ENCODE measurements at regions not wholly inside any gene's neighbourhood (a gene's known extent, or its start where the extent isn't known, plus 50 kb on each side); places are given as distances from the start of the nearest gene placed in this dataset.
A peak's percentile ranks its signal among the peaks of the same experiment; 100 is the strongest.
"Not testable (repeated sequence)": the region's sequence is repeated elsewhere in the genome, so short reads cannot be mapped to it uniquely, and the experiment has no call there.

DNA sequence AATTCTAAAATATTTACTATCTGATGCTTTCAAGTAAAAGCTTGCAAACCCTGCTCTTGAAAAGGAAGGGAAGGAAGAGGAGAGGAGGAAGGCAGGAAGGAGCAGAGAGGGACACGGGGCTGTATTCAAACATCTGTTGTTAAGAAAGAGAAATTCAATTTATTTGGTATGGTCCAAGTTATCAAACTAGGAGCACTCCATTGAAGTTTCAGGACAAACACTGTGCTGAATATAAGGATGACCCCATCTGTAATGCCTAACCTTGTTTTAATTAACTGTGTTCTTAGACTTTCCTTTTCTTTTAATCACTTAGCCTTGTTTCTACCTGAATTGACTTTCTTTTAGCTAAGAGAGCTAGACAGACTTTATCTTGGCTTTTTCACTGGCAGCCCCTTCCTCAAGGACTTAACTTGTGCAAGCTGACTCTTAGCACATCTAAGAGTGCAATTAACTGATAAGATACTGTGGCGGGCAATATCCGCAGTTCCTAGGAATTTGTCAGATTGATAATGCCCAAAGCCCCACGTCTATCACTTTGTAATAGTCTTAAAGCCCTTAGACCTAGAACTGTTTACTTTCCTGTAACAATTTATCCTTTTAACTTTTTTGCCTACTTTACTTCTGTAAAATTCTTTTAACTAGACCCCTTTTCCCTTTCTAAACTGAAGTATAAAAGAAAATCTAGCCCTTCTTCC is 123.2 kb upstream of the KRTAP5-11 start:
- intact Hi-C loops (cut with DNase I, micrococcal nuclease); DNase-seq; H3K36me3 ChIP-seq (ENCODE audit: low read depth); H3K4me3 ChIP-seq; H3K9me3 ChIP-seq; ATAC-seq; H3K4me1 ChIP-seq (ENCODE audit: low read depth): not testable (repeated sequence)

DNA sequence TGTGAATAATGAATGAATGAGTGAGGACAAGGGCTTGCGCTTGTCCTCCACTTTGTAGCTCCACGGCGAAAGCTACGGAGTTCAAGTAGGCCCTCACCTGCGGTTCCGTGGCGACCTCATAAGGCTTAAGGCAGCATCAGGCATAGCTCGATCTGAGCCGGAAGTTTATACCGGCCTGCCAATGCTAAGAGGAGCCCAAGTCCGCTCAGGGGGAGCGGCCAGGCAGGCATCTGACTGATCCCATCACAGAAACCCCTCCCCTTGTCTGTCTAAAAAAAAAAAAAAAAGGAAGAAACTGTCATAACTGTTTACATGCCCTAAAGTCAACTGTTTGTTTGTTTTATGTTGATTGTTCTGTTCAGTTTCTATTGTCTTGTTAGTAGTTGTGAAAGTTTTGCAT is 124.4 kb upstream of the KRTAP5-11 start:
- H3K4me1 ChIP-seq (ENCODE audit: low read depth); H3K9me3 ChIP-seq; intact Hi-C loops (cut with DNase I, micrococcal nuclease); H3K36me3 ChIP-seq (ENCODE audit: low read depth); ATAC-seq; DNase-seq; H3K4me3 ChIP-seq: not testable (repeated sequence)

DNA sequence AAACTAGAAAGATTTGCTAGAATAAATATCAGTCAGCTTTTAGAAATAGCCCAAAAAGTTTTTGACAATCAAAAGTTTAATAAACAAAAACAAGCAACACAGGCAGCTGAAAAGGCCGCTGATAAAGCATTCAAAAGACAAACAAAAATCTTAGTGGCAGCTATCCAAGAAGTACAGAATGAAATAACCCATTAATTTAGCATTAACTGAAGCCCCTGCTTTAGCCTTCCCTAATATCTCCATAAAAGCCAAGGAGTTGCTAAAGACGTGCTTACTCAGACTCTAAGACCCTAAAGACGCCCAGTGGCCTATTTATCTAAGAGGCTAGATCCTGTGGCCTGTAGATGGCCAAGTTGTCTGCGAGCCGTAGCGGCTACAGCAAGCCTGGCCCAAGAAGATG is 123.5 kb upstream of the DEFB108B start:
- H3K4me1 ChIP-seq (ENCODE audit: low read depth); DNase-seq; H3K4me3 ChIP-seq; H3K9me3 ChIP-seq; intact Hi-C loops (cut with DNase I, micrococcal nuclease); H3K36me3 ChIP-seq (ENCODE audit: low read depth); ATAC-seq: not testable (repeated sequence)

DNA sequence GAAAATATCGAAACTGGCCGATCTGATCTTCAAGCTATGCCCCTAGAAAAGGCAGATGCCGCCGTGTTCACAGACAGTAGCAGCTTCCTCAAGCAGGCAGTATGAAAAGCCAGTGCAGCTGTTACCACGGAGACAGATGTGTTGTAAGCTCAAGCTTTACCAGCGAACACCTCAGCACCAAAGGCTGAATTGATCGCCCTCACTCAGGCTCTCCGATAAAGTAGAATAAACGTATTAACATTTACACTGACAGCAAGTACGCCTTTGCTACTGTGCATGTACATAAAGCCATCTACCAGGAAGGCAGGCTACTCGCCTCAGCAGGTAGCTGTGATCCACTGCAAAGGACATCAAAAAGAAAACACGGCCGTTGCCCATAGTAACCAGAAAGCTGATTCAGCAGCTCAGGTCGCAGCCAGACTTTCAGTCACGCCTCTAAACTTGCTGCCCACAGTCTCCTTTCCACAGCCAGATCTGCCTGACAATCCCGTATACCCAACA is 122.8 kb upstream of the DEFB108B start:
- peak in 2 of 3 donors; percentile 27 to 52 for DNase-seq
- H3K36me3 ChIP-seq (ENCODE audit: low read depth); ATAC-seq; H3K4me3 ChIP-seq; H3K9me3 ChIP-seq; intact Hi-C loops (cut with DNase I, micrococcal nuclease); H3K4me1 ChIP-seq (ENCODE audit: low read depth): not testable (repeated sequence)

DNA sequence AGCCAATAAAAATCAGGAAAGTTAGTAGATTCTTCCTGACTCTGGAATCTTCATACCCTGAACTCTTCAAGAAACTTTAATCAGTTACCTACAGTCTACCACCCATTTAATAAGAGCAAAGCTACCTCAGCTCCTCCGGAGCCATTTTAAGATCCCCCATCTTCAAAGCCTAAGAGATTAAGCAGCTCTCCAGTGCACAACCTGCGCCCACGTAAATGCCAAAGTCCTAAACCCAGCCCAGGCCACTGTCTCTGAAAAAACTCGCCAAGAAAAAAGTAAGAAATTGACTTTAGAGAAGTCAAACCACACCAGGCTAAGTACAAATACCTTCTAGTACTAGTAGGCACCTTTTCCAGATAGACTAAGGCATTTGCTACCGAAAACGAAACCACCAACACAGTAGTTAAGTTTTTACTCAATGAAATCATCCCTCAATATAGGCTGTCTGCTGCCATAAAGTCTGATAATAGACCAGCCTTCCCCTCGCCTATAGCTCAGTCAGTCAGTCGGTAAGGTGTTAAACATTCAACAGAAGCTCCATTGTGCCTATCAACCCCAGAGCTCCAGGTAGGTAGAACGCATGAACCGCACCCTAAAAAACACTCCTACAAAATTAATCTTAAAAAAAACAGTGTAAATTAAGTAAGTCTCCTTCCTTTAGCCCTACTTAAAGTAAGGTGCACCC is 122.2 kb upstream of the DEFB108B start:
- H3K4me3 ChIP-seq, ATAC-seq: not testable (repeated sequence)
- peak in 2 of 3 donors; percentile 20 to 24 for DNase-seq

DNA sequence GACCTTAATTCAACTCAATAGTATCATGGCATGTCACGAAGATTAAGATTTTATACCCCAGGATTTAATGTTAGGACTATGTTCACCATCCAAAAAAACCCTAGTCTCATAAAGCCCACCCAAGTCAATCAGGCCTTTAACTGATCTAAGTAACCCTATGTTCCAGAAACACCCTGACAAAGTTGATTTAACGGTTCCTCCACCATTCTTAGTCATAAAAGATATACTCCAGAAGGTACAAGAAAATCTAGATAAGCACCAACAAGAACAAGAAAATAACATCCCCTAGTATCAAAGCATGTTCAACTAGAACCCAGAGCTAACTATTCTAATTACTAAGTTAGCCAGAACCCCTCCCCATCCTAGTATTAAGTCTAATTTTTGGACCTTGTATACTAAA is 120.7 kb upstream of the DEFB108B start:
- intact Hi-C loops (cut with DNase I, micrococcal nuclease); H3K36me3 ChIP-seq (ENCODE audit: low read depth); DNase-seq; H3K4me1 ChIP-seq (ENCODE audit: low read depth); ATAC-seq; H3K9me3 ChIP-seq; H3K4me3 ChIP-seq: not testable (repeated sequence)

More for the DNA sequence above, 122.2 kb upstream of the DEFB108B start:
- intact Hi-C loops (cut with DNase I, micrococcal nuclease); H3K36me3 ChIP-seq (ENCODE audit: low read depth); H3K9me3 ChIP-seq; H3K4me1 ChIP-seq (ENCODE audit: low read depth): not testable (repeated sequence)

DNA sequence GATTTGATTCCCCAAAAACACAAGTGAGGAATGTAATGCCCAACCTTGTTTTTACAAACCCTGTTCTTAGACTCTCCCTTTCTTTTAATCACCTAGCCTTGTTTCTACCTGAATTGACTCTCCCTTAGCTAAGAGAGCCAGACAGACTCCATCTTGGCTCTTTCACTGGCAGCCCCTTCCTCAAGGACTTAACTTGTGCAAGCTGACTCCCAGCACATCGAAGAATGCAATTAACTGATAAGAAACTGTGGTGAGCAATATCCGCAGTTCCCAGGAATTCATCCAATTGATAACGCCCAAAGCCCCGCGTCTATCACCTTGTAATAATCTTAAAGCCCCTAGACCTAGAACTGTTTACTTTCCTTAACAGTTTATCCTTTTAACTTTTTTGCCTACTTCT is 120.2 kb upstream of the DEFB108B start:
- H3K36me3 ChIP-seq (ENCODE audit: low read depth); intact Hi-C loops (cut with DNase I, micrococcal nuclease); DNase-seq; H3K4me1 ChIP-seq (ENCODE audit: low read depth); H3K9me3 ChIP-seq; H3K4me3 ChIP-seq; ATAC-seq: not testable (repeated sequence)

DNA sequence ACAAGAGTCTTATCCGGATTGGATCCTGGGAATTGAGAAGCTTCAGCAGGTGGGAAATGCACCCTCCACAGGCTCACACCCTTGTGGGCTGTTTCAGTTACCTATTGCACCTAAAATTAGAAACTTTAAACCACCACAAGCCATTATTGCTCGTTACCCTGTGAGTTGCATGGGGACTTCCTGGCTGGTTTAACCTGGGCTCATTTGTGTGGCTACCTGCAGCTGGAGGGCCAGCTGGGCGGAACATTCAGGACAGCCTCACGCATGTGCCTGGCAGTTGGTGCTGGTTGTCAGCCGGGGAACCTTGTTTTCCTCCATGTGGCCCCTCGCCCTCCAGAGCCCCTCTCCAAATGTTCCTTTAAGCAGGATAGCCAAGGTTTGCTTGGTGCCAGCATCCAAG is 118.5 kb upstream of the DEFB108B start:
- ATAC-seq; H3K36me3 ChIP-seq (ENCODE audit: low read depth); H3K9me3 ChIP-seq; intact Hi-C loops (cut with DNase I, micrococcal nuclease); H3K4me1 ChIP-seq (ENCODE audit: low read depth); H3K4me3 ChIP-seq; DNase-seq: not testable (repeated sequence)

DNA sequence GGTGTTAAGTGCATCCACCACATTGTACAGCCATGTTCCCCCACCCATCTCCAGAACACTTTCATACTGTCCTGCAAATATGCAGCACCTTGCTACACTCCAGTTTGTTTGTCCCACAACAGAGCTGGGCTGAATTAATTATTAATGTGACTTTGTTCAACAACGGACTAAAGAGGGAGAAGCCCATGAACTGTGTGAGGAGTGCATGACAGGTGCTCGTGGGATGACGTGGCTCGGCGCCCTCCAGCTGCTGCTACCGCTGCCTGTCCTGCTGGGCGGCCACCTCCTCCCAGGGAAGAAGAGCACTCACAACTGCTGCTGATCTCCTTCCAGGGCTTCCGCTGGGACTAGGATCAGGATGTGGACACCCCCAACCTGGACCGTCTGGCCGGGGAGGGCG is 111.2 kb upstream of the DEFB108B start:
- not testable (repeated sequence) for H3K36me3 ChIP-seq (ENCODE audit: low read depth)

DNA sequence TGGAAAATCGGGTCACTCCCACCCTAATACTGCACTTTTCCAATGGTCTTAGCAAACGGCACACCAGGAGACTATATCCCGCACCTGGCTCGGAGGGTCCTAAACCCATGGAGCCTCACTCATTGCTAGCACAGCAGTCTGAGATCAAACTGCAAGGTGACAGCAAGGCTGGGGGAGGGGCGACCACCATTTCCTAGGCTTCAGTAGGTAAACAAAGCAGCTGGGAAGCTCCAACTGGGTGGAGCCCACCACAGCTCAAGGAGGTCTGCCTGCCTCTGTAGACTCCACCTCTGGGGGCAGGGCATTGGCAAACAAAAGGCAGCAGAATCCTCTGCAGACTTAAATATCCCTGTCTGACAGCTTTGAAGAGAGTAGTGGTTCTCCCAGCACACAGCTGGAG is 109.0 kb upstream of the DEFB108B start:
- ATAC-seq; H3K9me3 ChIP-seq; H3K4me3 ChIP-seq; intact Hi-C loops (cut with DNase I, micrococcal nuclease); H3K36me3 ChIP-seq (ENCODE audit: low read depth); H3K4me1 ChIP-seq (ENCODE audit: low read depth): not testable (repeated sequence)
- peak in 1 of 3 donors; percentile 46 for DNase-seq

More for the DNA sequence above, 111.2 kb upstream of the DEFB108B start:
- DNase-seq; H3K4me1 ChIP-seq (ENCODE audit: low read depth); intact Hi-C loops (cut with DNase I, micrococcal nuclease); H3K4me3 ChIP-seq; H3K9me3 ChIP-seq; ATAC-seq: not testable (repeated sequence)

DNA sequence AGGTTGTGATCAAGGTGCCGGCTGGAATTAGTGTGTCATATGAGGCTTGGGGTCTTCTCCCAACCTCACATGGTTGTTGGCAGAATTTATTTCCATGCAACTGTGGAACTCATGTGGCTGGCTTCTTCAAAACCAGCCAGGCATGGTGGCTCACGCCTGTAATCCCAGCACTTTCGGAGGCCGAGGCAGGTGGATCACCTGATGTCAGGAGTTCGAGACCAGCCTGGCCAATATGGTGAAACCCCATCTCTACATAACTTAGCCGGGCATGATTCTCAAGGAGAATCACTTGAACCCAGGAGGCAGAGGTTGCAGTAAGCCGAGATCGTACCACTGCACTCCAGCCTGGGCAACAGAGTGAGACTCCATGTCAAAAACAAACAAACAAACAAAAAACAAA is 102.3 kb upstream of the DEFB108B start:
- H3K36me3 ChIP-seq (ENCODE audit: low read depth); intact Hi-C loops (cut with DNase I, micrococcal nuclease); DNase-seq; H3K4me1 ChIP-seq (ENCODE audit: low read depth); H3K9me3 ChIP-seq; ATAC-seq; H3K4me3 ChIP-seq: not testable (repeated sequence)

DNA sequence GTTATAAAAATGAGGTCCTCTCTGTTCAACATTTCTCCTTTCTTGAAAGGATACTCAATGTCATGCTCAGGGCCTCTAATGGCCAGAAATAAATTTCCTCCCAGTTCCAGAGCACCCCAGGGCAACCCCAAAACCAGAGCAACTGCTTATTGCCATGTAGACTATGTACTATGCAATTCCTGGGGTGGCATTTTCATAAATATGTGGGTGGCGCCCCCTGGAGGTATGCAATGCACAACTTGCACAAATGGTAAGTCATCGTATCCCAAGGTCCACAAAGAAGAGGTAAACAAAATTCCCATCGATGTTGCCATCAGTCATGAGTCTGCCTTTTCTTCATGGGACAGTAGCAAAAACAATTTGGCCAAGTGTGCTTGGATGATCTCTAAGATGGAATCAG is 98.6 kb upstream of the DEFB108B start:
- ATAC-seq, result not testable (repeated sequence)
- peak in 2 of 3 donors; percentile 47 to 48 for DNase-seq

DNA sequence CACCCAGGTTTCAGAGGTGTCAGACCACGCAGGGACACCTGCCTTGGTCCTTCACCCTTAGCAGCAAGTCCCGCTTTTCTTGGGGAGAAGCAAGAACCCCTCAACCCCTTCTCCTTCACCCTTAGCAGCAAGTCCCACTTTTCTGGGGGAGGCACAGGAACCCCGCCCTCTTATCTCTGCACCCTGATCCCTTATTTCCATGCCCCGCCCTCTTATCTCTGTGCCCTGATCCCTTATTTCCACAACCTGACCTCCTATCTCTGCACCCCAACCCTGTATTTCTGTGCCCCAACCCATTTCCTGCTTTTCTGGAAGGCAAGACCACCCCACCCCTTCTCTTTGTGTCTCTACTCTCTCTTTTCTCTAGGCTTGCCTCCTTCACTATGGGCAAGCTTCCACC is 94.7 kb upstream of the DEFB108B start:
- H3K36me3 ChIP-seq (ENCODE audit: low read depth); ATAC-seq; H3K9me3 ChIP-seq; DNase-seq; intact Hi-C loops (cut with DNase I, micrococcal nuclease); H3K4me1 ChIP-seq (ENCODE audit: low read depth); H3K4me3 ChIP-seq: not testable (repeated sequence)

More for the DNA sequence above, 98.6 kb upstream of the DEFB108B start:
- H3K4me3 ChIP-seq; H3K36me3 ChIP-seq (ENCODE audit: low read depth); H3K9me3 ChIP-seq; H3K4me1 ChIP-seq (ENCODE audit: low read depth); intact Hi-C loops (cut with DNase I, micrococcal nuclease): not testable (repeated sequence)

DNA sequence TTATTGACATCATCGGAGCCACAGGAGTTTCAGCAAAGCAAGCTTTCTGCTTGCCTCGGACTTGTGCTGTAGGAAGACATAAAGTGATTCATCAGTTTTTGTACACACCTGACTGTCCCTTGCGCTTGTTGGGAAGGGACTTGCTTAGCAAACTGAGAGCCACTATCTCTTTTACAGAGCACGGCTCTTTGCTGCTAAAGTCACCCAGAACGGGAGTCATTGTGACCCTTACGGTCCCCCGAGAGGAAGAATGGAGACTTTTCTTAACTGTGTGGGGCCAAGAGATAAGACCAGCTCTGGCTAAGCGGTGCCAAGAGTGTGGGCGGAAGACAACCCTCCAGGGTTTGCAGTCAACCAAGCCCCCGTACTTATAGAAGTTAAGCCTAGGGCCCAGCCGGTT is 89.6 kb upstream of the DEFB108B start:
- ATAC-seq; H3K4me1 ChIP-seq (ENCODE audit: low read depth); H3K9me3 ChIP-seq; DNase-seq; H3K4me3 ChIP-seq; H3K36me3 ChIP-seq (ENCODE audit: low read depth); intact Hi-C loops (cut with DNase I, micrococcal nuclease): not testable (repeated sequence)
